D721Med (cell line): ENCODE measurements at regions not wholly inside any gene's neighbourhood (a gene's known extent, or its start where the extent isn't known, plus 50 kb on each side); places are given as distances from the start of the nearest gene placed in this dataset.
"Not testable (repeated sequence)": the region's sequence is repeated elsewhere in the genome, so short reads cannot be mapped to it uniquely, and the experiment has no call there.

Experiments
- DNase-seq: peaks from one replicate; pipeline ENCODE4 v3.0.0; 2011; ENCODE audit warnings: low spot score; ENCODE audit not compliant: insufficient read length
- FAIRE-seq: peaks from 2 replicates; lab custom pipeline; 2011; peaks lifted over from hg19 to GRCh38; lab: Jason Lieb, UNC
- TF ChIP-seq, protein P1 (sequence below): IDR thresholded peaks from 2 replicates; pipeline ENCODE4 v1.5.1; 2012; ENCODE audit warnings: mild to moderate bottlenecking, control low read depth; ENCODE audit not compliant: insufficient read depth; ENCODE audit errors: missing control alignments

DNA sequence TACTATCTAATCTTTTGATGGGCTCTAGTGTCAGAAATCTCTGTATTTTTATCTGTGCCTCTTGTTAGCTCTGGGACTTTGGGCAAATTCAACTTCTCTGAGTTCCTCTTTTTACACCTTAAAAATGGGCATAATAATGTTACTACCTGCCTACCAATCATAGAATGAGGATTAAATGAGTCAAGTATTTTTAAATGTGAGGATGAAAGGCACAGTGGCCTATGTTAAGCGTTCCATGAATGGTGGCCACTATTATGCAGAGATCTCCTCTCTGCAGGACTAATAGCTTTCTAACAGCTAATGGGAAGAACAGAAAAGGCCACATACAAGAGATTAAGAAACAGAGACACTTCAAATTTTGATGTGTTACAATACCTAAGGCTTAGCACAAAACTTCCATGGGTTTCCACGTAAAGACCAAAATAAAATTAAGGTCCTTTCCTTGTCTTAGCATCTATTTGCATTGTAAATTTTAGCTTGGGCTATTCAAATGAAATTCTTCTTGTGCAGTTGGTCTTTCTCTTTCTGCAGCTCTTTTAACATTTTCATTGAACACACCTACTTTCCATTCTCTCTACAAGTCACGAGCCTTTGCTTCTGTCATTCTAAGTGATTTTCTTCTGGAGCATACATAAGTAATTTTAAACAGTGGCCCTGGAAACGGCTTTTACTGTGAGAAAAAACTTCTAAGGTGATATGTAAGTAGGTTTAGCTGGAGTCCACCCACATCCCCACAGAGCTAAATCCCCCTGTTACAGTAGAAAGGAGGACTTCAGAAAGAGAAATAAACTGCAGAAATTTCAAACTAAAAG lies 117.9 kb upstream of the MED14 start:
- FAIRE-seq (no peak), DNase-seq (no peak)
- TF ChIP-seq, protein P1, sequence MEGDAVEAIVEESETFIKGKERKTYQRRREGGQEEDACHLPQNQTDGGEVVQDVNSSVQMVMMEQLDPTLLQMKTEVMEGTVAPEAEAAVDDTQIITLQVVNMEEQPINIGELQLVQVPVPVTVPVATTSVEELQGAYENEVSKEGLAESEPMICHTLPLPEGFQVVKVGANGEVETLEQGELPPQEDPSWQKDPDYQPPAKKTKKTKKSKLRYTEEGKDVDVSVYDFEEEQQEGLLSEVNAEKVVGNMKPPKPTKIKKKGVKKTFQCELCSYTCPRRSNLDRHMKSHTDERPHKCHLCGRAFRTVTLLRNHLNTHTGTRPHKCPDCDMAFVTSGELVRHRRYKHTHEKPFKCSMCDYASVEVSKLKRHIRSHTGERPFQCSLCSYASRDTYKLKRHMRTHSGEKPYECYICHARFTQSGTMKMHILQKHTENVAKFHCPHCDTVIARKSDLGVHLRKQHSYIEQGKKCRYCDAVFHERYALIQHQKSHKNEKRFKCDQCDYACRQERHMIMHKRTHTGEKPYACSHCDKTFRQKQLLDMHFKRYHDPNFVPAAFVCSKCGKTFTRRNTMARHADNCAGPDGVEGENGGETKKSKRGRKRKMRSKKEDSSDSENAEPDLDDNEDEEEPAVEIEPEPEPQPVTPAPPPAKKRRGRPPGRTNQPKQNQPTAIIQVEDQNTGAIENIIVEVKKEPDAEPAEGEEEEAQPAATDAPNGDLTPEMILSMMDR = no peak

DNA sequence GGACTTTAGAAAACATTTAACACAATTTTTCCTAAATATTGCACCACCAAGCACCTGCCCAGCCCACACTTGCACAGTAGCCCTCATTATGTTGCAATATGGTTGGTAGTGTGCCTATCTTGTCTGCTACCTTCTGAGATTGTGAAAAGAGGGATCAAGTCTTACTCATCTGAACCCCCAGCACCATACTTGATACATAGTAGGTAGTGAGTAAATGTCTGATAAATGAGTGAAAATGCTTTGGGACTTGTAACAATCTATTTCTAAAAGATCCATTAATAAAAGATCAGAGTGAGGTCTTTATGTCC lies 118.4 kb upstream of the MED14 start:
- TF ChIP-seq, protein P1 = no peak
- no peak for FAIRE-seq
- no peak for DNase-seq

DNA sequence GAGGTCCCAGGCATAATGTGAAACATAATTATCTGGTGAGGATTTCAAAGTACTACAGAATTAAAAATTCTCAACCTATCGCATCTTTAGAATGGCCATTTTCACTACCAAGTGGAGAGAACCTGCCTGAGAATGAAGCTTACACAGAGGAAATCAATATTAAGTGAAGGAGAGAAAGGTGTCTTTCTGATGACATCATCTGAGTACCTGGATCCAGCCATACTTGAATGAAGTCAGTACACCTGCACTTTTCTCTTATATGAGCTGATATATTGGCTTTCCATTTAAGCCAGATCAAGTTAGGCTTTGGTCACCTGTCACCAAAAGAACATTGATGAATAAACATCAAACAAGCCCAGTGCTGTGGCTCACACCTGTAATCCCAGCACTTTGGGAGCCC lies 118.9 kb upstream of the MED14 start:
- DNase-seq (no peak), FAIRE-seq (no peak)
- TF ChIP-seq, protein P1 = no peak

DNA sequence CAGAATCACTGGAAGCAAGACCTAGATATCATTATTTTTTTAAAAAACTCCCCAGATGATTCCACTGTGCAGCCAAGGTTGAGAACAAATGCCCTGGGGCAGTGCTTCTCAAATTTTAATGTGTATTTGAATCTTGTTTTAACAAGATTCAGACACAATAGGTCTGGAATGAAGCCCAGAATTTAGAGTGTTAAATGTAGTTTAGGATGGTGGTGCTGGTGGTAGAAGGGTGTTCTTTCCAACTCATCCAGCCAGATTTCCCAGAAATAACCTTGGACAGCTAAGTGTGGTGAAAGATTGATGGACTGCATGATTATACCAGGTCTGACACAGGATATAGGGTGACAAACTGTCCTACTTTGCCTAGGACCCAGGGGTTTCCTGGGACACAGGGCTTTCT lies 120.1 kb upstream of the MED14 start:
- DNase-seq (no peak), FAIRE-seq (no peak)
- TF ChIP-seq, protein P1 = no peak

DNA sequence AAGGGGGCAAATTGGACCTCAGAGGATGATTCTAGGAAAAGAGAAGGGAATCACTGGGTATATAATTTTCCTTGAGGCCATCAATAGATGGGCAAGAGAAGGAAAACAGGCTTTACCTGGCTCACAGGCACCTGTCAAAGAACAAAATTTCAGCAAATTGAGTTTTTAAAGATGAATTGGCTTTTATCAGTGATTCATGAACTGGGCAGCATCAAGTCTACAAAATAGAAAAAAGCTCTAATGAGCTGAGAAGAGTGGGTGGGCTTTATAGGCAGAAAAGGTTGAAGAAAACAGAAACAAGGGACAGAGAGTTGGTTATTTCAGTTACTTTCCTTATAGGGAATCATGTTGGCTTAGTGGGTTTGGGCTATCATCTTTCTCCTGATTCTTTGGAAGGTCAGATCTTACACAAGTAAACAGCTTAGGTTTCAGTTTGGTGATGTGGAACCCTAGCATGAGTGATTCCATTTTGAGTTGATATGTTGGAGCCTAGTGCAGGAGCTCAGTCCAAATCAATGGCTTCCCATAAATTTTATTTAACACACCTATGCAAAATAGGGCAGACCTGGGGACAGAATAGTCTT lies 120.7 kb upstream of the MED14 start:
- FAIRE-seq (no peak), DNase-seq (no peak)
- TF ChIP-seq, protein P1 = no peak

DNA sequence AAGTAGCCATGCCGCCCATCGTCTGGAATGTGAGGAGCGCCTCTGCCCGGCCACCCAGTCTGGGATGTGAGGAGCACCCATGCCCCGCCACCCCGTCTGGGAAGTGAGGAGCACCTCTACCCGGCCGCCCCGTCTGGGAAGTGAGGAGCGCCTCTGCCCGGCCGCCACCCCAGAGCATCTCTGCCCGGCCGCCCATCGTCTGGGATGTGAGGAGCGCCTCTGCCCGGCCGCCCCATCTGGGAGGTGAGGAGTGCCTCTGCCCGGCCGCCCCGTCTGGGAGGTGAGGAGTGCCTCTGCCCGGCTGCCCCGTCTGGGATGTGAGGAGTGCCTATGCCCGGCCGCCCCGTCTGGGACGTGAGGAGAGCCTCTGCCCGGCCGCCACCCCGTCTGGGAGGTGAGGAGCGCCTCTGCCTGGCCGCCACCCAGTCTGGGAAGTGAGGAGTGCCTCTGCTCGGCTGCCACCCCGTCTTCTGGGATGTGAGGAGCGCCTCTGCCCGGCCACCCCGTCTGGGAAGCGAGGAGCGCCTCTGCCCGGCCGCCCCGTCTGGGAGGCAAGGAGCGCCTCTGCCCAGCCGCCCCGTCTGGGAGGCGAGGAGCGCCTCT lies 126.7 kb upstream of the MED14 start:
- DNase-seq, FAIRE-seq: not testable (repeated sequence)

DNA sequence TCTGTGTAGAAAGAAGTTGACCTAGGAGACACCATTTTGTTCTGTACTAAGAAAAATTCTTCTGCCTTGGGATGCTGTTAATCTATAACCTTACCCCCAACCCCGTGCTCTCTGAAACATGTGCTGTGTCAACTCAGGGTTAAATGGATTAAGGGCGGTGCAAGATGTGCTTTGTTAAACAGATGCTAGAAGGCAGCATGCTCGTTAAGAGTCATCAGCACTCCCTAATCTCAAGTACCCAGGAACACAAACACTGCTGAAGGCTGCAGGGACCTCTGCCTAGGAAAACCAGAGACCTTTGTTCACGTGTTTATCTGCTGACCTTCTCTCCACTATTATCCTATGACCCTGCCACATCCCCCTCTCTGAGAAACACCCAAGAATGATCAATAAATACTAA lies 127.9 kb upstream of the MED14 start:
- not testable (repeated sequence) for FAIRE-seq, DNase-seq

DNA sequence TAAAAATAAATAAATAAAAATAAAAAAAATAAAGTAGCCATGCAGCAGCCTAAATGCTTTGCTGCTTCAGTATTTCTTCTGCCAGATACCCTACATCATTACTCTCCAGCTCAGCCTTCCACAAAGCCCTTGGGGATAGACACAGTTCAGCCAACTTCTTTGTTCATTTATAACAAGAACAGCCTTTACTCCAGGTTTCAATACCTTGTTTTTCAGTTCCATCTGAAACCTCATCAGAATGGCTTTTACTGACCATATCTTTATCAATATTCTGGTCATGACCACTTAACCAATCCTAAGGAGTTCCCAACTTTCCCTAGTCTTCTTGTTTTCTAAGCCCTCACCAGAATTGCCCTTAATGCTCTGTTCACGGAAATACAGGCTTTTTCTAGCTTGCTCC lies 128.3 kb upstream of the MED14 start:
- TF ChIP-seq, protein P1 = no peak
- DNase-seq (no peak), FAIRE-seq (no peak)
